Pulmonary artery endothelial cell (primary cell): ENCODE measurements at regions not wholly inside any gene's neighbourhood (a gene's known extent, or its start where the extent isn't known, plus 50 kb on each side); places are given as distances from the start of the nearest gene placed in this dataset.
"Not testable (repeated sequence)": the region's sequence is repeated elsewhere in the genome, so short reads cannot be mapped to it uniquely, and the experiment has no call there.

Experiments used
- DNase-seq: peaks from one replicate; pipeline ENCODE4 v3.0.0-alpha.2; 2011; ENCODE audit warnings: low read depth, low spot score

DNA sequence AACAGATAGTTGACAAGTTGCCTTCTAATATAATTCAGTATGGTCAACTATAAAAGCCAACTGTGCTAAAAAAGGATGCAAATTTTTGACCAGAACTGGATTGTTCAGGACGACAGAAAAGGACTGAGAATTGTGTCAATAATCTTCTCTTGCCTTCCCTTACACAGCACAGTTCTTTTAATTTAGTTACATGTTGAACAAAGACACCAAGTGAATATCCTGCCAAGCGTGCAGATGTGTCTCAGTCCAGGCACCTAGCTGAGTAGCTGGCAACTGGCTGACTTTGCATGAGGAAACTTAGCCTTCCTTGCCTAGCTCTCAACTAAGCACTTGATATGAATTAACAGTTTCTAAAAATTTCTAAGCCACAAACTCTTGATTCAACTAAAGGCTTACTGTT lies 801.4 kb downstream of the BCL11A start:
- no peak for DNase-seq

DNA sequence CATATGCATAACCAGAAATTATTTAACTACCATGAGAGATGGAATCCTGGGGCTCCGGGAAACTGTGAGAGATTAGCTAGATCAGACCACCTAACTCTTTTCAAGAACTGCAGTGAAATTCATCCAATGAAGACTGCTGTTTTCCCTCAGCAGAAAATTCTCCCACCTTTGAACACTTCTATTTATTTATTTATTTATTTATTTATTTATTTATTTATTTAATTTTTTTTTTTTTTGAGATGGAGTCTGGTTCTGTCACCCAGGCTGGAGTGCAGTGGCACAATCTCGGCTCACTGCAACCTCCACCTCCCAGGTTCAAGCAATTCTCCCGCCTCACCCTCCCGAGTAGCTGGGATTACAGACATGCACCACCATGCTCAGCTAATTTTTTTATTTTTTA lies 802.2 kb downstream of the BCL11A start:
- not testable (repeated sequence) for DNase-seq

DNA sequence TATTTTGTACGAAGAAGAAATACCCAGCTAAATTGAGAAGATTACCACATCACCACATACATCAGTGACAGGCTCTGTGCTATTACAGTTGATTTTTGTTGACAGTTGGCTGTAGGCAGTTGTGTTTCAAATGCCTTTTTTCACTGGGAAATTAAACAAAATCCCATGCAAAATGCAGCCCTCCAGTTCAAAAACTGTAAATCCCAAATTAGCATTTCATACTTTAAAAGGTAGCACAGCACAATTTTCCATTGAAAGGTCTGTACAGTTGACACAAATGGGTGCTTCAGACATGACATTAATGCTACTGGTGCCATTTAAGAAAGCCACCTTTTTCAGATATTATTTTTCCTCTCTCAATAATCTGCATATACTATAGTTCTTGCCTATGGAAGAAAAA lies 807.2 kb downstream of the BCL11A start:
- DNase-seq = no peak

DNA sequence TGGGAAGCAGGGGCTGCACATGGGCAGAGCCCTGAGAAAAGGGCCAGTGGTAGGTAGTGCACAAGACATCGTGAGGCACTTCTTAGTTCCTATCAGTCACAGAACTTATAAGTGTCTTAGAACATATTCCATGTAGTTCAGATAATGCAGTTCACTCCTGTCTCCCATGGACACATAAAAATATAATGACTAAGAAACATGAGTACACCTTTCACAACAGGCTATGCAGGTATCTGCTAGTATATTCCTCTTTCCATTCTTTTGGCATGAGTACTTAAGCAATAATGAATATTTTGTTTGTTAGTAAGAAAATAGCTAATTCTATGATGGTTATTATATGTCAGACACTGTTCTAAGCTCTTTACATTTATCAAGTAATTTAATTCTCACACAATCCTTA lies 808.4 kb downstream of the BCL11A start:
- DNase-seq = no peak

DNA sequence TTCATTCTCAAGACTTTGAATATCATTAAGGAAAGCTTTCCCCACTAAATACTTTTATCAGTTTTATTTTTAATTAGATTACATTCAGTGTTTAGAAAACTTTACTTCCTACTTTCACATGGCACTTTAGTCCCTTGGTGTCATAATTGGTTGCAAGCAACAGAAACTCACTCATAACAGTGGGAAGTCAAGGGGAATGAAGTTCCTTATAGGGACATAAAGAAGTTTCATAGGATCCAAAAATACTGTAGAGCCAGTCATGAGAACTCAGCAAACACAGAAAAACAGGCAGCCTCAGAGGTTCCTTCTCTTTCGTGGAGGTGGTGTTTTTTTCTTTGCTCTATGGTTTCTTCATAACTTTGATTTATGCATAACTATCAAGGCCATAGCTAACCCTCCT lies 809.0 kb downstream of the BCL11A start:
- DNase-seq = no peak

DNA sequence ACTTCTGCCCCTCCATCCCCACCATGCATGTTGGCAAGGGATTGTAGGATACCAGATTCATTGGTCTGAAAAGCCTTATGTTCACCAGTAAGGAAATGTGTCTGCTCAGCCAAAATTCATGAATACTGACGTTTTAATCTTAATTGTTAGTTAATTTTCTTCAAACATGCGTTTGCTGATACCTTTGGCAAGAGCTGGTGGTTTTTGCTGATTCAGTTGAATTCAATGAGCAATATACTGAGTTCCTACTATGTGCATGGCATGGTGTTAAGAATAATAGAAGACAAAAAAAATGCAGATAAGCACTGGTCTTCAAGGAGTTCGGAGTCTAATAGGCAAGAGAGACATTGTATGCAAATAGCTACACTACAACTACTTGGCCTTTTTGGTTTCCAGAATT lies 811.6 kb downstream of the BCL11A start:
- no peak for DNase-seq

DNA sequence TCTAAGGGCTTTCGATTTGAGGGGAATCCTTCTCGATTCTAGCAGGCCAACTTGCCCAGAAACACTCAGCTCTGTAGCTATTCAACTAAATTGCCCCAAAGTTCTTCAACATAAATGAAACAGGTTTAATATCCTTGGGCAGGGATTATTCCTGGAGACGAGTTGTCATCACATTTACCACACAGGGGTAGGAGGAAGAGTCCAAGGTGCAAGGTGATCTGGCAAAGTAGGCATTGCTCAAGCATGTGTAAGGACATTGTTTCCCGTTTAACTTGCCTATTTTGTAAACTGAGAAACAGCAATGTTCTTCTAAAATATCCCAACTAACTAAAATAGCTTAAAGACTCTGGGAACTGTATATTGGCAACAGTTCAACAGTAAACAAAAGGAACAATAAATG lies 814.3 kb downstream of the BCL11A start:
- DNase-seq = no peak

DNA sequence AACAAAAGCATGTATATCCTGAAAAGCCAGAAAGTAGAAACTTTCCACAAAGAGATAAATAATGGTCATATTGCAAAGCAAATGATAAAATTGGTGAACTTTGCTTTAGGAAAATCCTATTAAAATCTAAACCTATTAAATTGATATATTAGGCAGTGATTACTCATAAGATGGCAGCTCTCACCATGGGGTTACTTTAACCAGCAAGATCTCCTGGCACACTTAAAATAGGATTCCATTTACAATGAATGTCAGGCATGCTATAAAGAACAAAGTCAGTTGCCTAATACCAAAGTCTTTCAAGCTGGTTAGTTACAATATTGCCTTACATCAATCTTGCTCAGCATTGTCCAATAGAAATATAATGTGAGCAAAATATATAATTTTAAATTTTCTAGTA lies 816.2 kb downstream of the BCL11A start:
- DNase-seq = no peak

DNA sequence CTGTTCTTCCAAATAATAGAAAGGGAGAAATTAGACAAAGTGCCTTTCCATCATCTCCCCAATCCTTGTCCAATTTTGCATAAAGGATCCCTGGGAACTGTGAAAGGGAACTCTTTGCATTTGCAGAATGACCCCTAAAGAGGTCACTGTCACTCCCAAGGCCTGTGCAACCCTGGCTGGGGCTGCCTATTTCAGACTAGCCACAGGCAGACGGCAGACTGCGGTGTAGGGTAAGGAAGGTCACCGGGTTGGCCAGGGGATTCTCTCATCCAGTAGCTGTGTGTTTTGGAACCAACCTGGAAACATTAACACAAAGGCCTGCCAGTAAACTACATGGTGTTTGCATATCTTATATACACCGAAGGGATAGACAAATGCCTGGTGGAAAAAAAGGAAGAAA lies 818.7 kb downstream of the BCL11A start:
- DNase-seq = no peak

DNA sequence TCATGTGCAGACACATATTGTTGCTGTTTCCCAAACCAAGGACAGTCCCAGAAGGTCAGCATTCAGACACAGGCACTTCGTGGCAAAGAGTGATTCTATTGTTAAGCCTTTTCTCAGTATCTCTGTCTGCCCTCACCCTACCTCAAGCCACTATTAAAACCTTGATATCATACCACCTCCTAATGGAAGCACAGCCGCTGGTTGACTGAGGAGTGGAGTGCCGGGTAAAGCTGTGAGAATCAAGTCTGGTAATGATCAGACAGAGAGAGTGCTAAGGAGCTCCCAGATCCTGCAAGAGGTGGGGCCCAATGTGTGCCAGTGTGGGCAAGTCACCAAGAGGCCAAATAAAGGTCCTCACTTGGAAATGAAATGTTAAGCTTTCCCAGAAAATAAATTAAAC lies 819.5 kb downstream of the BCL11A start:
- DNase-seq = no peak

DNA sequence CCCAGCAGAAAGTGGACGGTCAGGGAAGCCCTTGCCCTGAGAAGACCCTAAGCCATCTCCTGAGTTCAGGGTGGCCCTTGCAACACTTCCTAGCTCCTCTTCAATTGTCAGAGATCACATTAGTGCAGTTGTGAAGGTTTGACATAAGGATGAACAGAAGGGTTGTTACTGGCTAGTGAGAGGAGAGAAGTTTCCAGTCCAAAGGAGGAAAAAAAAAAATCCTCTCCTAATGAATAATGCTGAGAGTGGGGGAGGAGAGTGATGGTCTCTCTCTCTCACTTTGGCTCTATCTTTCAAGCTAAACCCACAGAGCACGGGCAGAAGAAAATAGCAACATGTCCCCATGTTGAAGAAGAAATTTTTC lies 819.9 kb downstream of the BCL11A start:
- no peak for DNase-seq

DNA sequence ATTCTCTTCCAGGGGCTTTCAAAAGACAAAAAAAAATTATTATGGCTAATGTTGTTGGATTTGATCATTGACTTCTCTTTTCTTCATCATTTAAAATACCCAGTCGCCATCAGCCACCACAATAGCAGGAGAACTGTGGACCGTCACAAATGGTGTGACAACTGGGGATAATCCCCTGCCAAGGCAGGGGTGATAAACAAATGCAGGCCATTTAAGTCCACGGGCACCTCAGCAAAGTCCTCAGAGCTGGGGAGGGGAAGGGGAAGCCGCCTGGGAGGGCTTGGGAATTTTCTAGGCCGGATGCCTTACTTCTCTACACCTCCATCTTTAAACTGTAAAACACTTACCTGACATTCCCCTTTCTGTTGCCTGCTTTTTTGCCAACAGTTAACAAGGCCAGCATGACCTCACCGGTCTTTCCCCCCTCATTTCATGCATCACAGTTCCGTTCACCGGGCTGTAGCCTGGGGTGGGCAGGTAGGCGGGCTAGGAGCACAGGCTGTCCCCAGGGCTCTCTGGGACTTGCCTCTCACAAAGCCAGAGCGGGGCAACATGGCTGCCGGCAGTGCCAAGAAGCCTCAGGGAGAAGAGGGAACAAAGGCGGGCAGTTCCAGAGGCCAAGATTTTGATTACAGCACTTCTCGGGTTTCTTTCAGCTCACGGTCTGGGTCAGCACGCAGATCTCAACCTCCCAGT lies 820.4 kb downstream of the BCL11A start:
- no peak for DNase-seq

DNA sequence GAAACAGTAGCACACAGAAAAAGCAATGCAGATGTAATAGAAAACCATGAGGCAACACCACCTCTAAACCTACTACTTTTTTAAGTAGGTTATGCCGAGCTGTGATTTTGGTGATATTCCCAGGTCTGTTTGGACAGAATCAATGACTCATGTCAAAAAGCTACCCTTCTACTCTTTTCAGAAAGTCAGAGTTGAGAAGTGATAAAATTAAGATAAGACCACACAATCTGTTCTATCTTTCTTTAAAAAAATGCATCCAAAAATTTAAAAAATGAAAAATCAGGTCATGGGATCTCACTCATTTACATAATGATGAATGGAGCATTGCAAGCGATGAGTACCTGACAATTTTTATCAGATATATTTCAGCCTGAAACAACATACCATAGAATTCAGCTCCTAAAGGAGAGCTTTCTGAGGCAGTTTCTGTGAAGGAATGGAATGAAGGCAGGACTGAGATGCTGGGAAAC lies 826.3 kb downstream of the BCL11A start:
- DNase-seq = no peak

DNA sequence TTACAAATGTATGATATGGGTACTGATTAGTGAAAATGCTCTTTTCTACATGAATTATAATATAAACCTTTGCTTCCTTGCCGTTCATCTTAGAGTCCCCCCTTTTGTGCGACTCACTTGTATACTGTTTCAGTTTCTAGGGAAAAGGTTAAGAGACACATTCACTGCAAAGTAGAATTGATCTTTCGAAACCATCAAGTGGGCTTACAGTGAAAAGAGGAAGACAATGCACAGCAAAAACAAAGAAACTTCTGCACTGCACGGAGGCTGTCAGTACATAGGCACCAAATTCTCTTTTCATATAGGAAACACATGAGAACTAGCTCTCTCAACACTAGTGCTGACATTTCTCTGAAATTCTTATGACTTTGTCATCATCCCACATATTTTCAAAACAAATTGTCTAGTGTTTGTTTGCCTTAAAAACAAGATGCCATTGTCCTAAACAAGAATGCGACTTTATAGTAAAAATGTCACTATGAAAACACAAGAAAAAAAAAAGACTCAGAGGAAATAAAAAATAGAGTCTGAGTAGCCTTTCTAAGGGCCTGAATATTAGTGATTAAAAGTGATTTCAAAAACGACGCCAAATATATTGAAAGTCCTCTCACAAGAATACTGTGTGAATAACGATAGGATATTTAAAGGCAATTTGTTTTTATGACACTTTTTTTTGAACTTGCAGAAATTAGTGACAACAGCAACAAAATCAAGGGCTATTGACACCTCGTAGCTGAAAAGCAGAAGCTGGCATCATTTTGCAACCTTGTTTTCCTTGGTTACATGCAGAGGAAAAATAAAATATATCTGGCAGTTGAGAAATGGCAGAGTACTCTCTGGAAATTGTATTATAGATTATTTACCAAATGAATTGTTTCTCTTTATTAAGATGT lies 827.0 kb downstream of the BCL11A start:
- DNase-seq = no peak

DNA sequence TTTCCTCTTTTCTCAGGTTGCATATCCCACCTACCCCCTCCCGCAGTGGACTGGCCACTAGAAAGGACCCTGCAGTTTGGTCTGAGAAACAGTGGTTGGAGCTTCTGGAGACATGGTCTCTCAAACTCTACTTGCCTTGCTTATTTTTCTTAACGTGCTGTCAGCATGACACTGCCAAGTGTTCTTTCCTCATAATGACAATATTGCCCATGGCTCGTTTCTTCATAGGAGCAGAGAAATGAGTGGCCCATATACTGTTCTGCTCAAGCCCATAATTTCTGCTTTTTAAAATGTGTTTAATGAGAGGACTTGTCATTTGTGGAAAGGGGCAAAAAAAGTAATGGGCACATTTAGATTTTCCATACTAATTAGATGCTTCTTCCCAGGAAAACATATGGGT lies 828.7 kb downstream of the BCL11A start:
- DNase-seq = no peak

DNA sequence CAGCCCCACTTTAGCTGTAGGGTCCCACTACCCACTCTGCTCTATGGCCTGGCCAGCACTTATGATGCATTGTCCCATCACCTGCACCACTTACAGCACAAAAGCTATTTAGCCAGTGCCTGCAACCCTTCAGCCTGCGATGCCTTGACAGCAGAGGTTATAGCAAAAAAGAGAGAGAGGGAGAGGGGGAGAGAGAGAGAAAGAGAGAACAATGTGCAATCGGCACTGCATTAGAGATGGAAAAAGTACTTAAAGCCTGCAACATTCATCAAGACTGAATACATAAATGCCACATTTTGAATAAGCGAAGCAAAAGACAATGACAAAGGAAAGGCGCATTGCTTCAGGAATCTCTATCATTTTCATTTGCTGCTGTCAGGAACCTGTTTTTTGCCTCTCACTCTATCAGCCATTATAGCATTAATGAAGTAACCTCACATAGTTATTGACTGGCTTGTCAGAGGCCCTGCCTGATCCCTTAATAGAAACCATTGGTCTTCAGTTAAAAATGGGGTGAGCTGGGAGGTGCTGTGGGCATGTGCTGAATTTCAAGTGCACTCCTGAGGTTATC lies 833.1 kb downstream of the BCL11A start:
- no peak for DNase-seq

DNA sequence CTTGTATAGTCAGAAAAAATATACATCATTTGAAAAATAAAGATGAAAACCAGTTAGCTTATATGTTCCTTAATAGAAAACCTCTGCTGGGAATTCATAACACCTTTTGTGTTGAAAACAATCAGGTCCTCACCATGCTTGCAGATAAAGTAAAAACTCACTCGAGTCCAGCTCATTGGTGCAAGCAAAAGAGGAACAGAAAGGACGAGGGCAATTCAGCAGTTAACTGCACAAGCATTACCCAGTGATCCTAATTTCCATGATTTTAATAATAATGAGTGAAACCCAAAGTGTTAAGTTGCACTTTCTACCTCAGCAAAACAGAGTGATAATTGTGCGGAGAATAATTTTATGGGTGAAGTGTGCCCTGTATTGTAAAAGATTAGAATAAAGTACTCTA lies 839.9 kb downstream of the BCL11A start:
- DNase-seq = no peak

DNA sequence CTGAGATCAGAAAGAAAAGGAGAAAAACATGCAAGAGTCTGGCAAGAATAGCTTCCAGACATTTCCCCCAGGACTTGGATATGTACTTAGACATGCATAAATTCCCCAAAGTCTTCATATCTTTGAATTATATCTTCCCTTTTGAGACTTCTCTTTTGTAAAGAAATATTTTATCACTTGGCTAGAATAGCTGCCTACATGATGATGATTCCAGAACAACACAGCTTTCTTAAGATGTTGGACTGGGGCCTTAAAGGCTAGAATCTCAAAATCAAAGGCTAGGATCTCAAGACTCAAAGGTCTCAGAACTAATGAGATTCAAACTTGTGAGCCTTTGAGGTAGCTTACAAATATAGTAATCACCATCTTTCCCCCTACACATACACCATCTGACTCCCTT lies 842.3 kb downstream of the BCL11A start:
- DNase-seq = no peak

DNA sequence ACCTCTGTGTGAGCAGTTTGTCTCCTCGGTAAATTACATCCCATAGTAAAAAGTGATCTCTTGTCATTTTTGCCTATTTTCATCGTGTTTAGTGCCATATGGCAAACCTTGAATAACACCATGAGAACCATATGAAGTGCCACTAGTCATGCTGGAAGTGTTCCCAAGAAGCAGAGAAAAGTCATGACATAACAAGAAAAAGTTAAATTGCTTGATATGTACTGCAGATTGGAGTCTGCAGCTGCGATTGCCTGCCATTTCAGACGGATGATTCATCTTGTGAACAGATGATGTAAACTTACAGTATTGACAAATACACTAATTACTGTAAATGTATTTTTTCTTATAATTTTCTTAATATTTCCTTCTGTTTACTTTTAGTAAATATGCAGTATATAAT lies 846.7 kb downstream of the BCL11A start:
- DNase-seq = no peak

DNA sequence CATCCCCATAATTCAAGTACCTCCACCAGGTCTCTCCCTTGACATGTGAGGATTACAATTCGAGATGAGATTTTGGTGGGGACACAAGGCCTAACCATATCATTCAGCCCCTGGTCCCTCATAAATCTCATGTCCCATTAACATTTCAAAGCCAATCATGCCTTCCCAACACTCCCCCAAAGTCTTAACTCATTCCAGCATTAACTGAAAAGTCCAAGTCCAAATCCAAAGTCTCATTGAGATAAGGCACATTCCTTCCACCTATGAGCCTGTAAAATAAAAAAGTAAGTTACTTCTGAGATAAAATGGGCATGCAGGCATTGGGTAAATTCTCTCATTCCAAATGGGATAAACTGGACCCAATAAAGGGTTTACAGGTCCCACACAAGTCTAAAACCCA lies 849.7 kb downstream of the BCL11A start:
- no peak for DNase-seq

DNA sequence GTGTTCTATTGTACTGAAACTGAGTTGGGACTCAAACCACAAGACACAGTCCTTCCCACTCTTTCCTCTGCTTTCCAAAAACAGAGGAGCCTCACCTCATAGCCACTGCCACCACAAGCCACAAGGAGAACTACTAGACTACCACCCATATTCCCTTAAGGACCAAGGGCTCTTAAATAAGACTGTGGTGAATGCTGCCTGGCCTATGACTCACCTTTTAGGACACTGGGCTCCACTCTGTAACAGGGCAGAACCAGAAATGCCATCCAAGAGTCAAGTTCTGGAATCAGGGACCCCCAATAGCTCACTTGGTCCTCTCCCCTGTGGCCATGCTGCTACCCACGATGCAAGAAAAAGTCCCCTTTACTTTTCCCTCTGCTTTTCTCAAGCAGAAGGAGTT lies 851.4 kb downstream of the BCL11A start:
- no peak for DNase-seq

DNA sequence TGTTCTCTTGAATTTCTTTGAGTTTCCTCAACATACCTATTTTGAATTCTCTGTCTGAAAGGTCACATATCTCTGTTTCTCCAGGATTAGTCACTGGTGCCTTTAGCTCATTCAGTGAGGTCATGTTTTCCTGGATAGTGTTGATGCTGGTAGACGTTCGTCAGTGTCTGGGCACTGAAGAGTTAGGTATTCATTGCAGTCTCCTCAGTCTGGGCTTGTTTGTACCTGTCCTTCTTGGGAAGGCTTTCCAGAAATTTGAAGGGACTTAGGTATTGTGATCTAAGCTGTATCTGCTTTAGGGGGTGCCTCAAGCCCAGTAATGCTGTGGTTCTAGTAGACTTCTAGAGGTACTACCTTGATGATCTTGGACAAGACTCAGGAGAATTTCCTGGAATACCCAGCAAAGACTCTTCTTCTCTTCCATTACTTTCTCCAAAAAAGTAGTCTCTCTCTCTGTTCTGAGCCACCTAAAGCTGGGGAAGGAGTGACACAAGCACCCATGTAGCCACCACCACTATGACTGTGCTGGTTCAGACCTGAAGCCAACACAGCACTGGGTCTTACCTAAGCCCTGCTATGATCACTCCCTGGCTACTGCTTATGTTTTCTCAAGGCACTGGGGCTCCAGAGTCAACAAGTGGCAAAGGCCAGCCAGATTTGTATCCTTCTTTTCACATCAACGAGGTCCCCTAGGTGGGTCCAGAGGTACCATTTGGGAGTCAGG lies 852.0 kb downstream of the BCL11A start:
- no peak for DNase-seq
